WTC11 (cell line): ENCODE measurements at regions not wholly inside any gene's neighbourhood (a gene's known extent, or its start where the extent isn't known, plus 50 kb on each side); places are given as distances from the start of the nearest gene placed in this dataset.
"Not testable (repeated sequence)": the region's sequence is repeated elsewhere in the genome, so short reads cannot be mapped to it uniquely, and the experiment has no call there.

Experiments
- ATAC-seq: fragments of 200-7000 bp; cut with Tn5 transposase; 2 replicates; pipeline ENCODE4 v1.10.0; 2021; ENCODE audit warnings: mild to moderate bottlenecking, moderate library complexity
- CTCF ChIA-PET: fragments of 300-600 bp; sonication (Branson Sonifier 250); formaldehyde crosslinking; loops from one replicate; lab custom pipeline; 2021; ENCODE audit warnings: antibody characterized with exemption; lab: Charles Lee
- POLR2A ChIA-PET: fragments of 350-600 bp; sonication (Branson Sonifier 250); formaldehyde crosslinking; loops from one replicate; lab custom pipeline; 2021; ENCODE audit warnings: antibody characterized with exemption; lab: Charles Lee
- DNase-seq: peaks from one replicate; pipeline ENCODE4 v3.0.0; 2021; ENCODE audit warnings: low spot score
- H3K27ac Mint-ChIP-seq: 2 replicates; pipeline ENCODE4 v1.8.0; 2021; ENCODE audit warnings: mixed read lengths
- H3K27me3 Mint-ChIP-seq: 2 replicates; pipeline ENCODE4 v1.8.0; 2021; ENCODE audit warnings: low read depth, mild to moderate bottlenecking, moderate library complexity, mixed read lengths
- H3K36me3 Mint-ChIP-seq: 2 replicates; pipeline ENCODE4 v1.8.0; 2021; ENCODE audit warnings: mixed read lengths
- H3K4me1 Mint-ChIP-seq: 2 replicates; pipeline ENCODE4 v1.8.0; 2022; ENCODE audit warnings: mixed read lengths
- H3K4me3 Mint-ChIP-seq: 2 replicates; pipeline ENCODE4 v1.8.0; 2021; ENCODE audit warnings: mild to moderate bottlenecking, moderate library complexity, mixed read lengths
- H3K9me3 Mint-ChIP-seq: 2 replicates; pipeline ENCODE4 v1.8.0; 2021; ENCODE audit warnings: mixed read lengths
- CREM ChIP-seq: sonication (generic); formaldehyde crosslinking; IDR thresholded peaks from 2 replicates; pipeline ENCODE4 v1.8.1; 2022; ENCODE audit warnings: mild to moderate bottlenecking, missing genetic modification reagents, moderate library complexity
- EMX1 ChIP-seq: fragments of 250-450 bp; sonication (Bioruptor Pico); IDR thresholded peaks from 2 replicates; pipeline ENCODE4 v1.8.0; 2021; ENCODE audit warnings: mild to moderate bottlenecking
- FOXK1 ChIP-seq: sonication (generic); formaldehyde crosslinking; IDR thresholded peaks from 2 replicates; pipeline ENCODE4 v1.8.0; 2022; ENCODE audit warnings: mild to moderate bottlenecking, moderate library complexity, missing genetic modification reagents
- NFE2L1 ChIP-seq: sonication (generic); formaldehyde crosslinking; IDR thresholded peaks from 2 replicates; pipeline ENCODE4 v1.8.1; 2023; ENCODE audit warnings: missing genetic modification reagents
- NFYB ChIP-seq: sonication (generic); formaldehyde crosslinking; conservative IDR thresholded peaks from 2 replicates; pipeline ENCODE4 v1.8.0; 2022; ENCODE audit warnings: low read depth, missing genetic modification reagents
- NR2C2 ChIP-seq: sonication (generic); formaldehyde crosslinking; IDR thresholded peaks from 2 replicates; pipeline ENCODE4 v1.8.0; 2022; ENCODE audit warnings: mild to moderate bottlenecking, missing genetic modification reagents
- NR3C1 ChIP-seq: sonication (generic); formaldehyde crosslinking; conservative IDR thresholded peaks from 2 replicates; pipeline ENCODE4 v1.8.1; 2023; ENCODE audit warnings: low read depth, mild to moderate bottlenecking, missing genetic modification reagents
- OVOL2 ChIP-seq: fragments of 250-450 bp; sonication (Bioruptor Pico); IDR thresholded peaks from 2 replicates; pipeline ENCODE4 v1.9.0; 2021; ENCODE audit warnings: mild to moderate bottlenecking, borderline replicate concordance
- RELA ChIP-seq: sonication (generic); formaldehyde crosslinking; IDR thresholded peaks from 2 replicates; pipeline ENCODE4 v1.8.1; 2022; ENCODE audit warnings: missing genetic modification reagents, mild to moderate bottlenecking, borderline replicate concordance
- TCF7 ChIP-seq: sonication (generic); formaldehyde crosslinking; IDR thresholded peaks from 2 replicates; pipeline ENCODE4 v1.8.0; 2022; ENCODE audit warnings: mild to moderate bottlenecking, low read depth, missing genetic modification reagents, moderate library complexity
- ZNF263 ChIP-seq: sonication (generic); formaldehyde crosslinking; IDR thresholded peaks from 2 replicates; pipeline ENCODE4 v1.8.1; 2022; ENCODE audit warnings: low read depth, mild to moderate bottlenecking, moderate library complexity, missing genetic modification reagents
- ZNF532 ChIP-seq: fragments of 250-450 bp; sonication (Bioruptor Pico); IDR thresholded peaks from 2 replicates; pipeline ENCODE4 v1.9.0; 2021; ENCODE audit warnings: mild to moderate bottlenecking, borderline replicate concordance
- TF ChIP-seq, protein P1 (sequence below): sonication (generic); formaldehyde crosslinking; IDR thresholded peaks from 2 replicates; pipeline ENCODE4 v1.8.0; 2023; ENCODE audit warnings: mild to moderate bottlenecking, missing genetic modification reagents
- TF ChIP-seq, protein P2 (sequence below): sonication (generic); formaldehyde crosslinking; IDR thresholded peaks from 2 replicates; pipeline ENCODE4 v1.8.0; 2023; ENCODE audit warnings: missing genetic modification reagents, mild to moderate bottlenecking, borderline replicate concordance
- TF ChIP-seq, protein P3 (sequence below): sonication (generic); formaldehyde crosslinking; conservative IDR thresholded peaks from 2 replicates; pipeline ENCODE4 v1.8.1; 2022; ENCODE audit warnings: mild to moderate bottlenecking, missing genetic modification reagents

DNA sequence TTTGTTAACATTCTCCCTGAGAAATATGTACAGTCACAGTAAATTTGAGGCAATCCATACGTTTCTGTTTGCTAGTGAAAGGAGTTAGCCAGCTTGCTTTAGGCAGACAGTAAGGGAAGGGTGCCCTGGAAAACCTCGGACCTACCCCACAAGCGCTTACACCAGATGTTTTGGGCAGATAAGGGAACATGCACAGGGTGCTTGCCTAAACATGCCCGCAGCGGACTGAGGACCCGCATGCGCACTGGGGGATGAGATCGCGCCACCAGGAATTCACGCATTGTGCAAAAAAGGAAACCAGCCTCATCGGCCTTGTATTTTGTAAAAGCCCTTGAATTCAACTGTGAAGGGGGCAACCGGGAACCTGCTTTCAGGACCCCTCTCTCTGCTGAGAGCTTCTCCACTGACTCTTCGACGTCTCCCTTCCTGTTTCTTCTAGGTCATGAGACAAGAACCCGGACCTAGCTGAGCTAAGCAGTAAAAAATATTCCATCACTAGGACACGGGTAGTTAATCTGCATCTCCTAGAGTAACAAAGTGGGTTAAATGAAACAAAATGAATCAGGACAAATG lies 1399.2 kb upstream of the ATXN8OS start (continued):
- no peak for TF ChIP-seq NR3C1 (CRISPR knock-in tag)

- ATAC-seq, H3K4me3 Mint-ChIP-seq, H3K27ac Mint-ChIP-seq, CTCF ChIA-PET, POLR2A ChIA-PET, DNase-seq, H3K27me3 Mint-ChIP-seq: not testable (repeated sequence)
- Mint-ChIP-seq H3K4me1 (peaks cover 16% of the 10 kb centered on the region), H3K36me3 (peaks cover 28% of the 10 kb centered on the region), H3K9me3 (peaks cover 32% of the 10 kb centered on the region)
Measured at GRCh38 chr13:68706044-68706443, 1401.6 kb upstream of the ATXN8OS start.

DNA sequence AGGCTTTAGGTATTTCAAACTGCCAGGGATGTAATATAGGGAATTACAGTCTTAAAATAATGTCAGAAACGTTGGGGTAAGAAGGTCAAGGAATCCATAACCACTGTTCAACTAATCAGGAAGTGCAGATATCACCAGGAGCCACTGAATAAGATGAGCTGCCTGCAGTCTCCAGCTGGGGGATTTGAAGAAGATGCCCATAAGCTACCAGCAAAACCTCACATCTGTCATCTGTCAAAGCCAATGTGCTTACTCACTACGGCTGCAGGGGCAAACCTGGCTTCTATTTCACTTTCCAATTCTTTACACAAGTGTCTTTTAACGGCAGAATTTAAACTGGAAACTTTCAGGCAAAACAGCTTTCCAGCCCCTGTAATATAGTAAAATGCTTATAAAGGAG lies 1410.1 kb upstream of the ATXN8OS start:
- ATAC-seq = no peak
- CTCF ChIA-PET = no interaction called here
- POLR2A ChIA-PET = no interaction called here

More for the DNA sequence above, 1410.1 kb upstream of the ATXN8OS start:
- Mint-ChIP-seq H3K27me3 (no peaks in the 10 kb centered on the region), H3K36me3 (0 out of 2 replicates have a peak, but pooled peaks cover 3% of the 10 kb centered on the region), H3K4me3 (no peak overlapping the region), H3K9me3 (peaks cover 2% of the 10 kb centered on the region), H3K4me1 (no peaks in the 10 kb centered on the region), H3K27ac (no peak overlapping the region)
- DNase-seq = no peak
- no peak for TF ChIP-seq EMX1 (CRISPR knock-in tag)
- TF ChIP-seq RELA (CRISPR knock-in tag) = no peak
- TF ChIP-seq TCF7 (CRISPR knock-in tag) = no peak
- TF ChIP-seq, protein P1, sequence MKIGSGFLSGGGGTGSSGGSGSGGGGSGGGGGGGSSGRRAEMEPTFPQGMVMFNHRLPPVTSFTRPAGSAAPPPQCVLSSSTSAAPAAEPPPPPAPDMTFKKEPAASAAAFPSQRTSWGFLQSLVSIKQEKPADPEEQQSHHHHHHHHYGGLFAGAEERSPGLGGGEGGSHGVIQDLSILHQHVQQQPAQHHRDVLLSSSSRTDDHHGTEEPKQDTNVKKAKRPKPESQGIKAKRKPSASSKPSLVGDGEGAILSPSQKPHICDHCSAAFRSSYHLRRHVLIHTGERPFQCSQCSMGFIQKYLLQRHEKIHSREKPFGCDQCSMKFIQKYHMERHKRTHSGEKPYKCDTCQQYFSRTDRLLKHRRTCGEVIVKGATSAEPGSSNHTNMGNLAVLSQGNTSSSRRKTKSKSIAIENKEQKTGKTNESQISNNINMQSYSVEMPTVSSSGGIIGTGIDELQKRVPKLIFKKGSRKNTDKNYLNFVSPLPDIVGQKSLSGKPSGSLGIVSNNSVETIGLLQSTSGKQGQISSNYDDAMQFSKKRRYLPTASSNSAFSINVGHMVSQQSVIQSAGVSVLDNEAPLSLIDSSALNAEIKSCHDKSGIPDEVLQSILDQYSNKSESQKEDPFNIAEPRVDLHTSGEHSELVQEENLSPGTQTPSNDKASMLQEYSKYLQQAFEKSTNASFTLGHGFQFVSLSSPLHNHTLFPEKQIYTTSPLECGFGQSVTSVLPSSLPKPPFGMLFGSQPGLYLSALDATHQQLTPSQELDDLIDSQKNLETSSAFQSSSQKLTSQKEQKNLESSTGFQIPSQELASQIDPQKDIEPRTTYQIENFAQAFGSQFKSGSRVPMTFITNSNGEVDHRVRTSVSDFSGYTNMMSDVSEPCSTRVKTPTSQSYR = no peak
- TF ChIP-seq ZNF263 (CRISPR knock-in tag) = no peak
- TF ChIP-seq, protein P2, sequence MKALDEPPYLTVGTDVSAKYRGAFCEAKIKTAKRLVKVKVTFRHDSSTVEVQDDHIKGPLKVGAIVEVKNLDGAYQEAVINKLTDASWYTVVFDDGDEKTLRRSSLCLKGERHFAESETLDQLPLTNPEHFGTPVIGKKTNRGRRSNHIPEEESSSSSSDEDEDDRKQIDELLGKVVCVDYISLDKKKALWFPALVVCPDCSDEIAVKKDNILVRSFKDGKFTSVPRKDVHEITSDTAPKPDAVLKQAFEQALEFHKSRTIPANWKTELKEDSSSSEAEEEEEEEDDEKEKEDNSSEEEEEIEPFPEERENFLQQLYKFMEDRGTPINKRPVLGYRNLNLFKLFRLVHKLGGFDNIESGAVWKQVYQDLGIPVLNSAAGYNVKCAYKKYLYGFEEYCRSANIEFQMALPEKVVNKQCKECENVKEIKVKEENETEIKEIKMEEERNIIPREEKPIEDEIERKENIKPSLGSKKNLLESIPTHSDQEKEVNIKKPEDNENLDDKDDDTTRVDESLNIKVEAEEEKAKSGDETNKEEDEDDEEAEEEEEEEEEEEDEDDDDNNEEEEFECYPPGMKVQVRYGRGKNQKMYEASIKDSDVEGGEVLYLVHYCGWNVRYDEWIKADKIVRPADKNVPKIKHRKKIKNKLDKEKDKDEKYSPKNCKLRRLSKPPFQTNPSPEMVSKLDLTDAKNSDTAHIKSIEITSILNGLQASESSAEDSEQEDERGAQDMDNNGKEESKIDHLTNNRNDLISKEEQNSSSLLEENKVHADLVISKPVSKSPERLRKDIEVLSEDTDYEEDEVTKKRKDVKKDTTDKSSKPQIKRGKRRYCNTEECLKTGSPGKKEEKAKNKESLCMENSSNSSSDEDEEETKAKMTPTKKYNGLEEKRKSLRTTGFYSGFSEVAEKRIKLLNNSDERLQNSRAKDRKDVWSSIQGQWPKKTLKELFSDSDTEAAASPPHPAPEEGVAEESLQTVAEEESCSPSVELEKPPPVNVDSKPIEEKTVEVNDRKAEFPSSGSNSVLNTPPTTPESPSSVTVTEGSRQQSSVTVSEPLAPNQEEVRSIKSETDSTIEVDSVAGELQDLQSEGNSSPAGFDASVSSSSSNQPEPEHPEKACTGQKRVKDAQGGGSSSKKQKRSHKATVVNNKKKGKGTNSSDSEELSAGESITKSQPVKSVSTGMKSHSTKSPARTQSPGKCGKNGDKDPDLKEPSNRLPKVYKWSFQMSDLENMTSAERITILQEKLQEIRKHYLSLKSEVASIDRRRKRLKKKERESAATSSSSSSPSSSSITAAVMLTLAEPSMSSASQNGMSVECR (CRISPR knock-in tag) = no peak
- TF ChIP-seq CREM (CRISPR knock-in tag) = no peak
- no peak for TF ChIP-seq ZNF532 (CRISPR knock-in tag)
- no peak for TF ChIP-seq NFE2L1 (CRISPR knock-in tag)
- TF ChIP-seq NFYB (CRISPR knock-in tag) = no peak
- TF ChIP-seq FOXK1 (CRISPR knock-in tag) = no peak
- TF ChIP-seq, protein P3, sequence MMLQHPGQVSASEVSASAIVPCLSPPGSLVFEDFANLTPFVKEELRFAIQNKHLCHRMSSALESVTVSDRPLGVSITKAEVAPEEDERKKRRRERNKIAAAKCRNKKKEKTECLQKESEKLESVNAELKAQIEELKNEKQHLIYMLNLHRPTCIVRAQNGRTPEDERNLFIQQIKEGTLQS = no peak
- no peak for TF ChIP-seq NR2C2 (CRISPR knock-in tag)
- no peak for TF ChIP-seq OVOL2 (CRISPR knock-in tag)
